NCI-H2227 (cell line): ENCODE measurements at regions not wholly inside any gene's neighbourhood (a gene's known extent, or its start where the extent isn't known, plus 50 kb on each side); places are given as distances from the start of the nearest gene placed in this dataset.
"Not testable (repeated sequence)": the region's sequence is repeated elsewhere in the genome, so short reads cannot be mapped to it uniquely, and the experiment has no call there.

Source experiments
- DNase-seq: peaks from one replicate; lab custom pipeline; 2025; ENCODE audit not compliant: unreplicated experiment; lab: John Stamatoyannopoulos, UW

GRCh38 chr3:86335566-86335965 lies 655.4 kb downstream of the VGLL3 start:
- not testable (repeated sequence) for DNase-seq

GRCh38 chr3:86333636-86334035 lies 657.3 kb downstream of the VGLL3 start:
- no peak for DNase-seq

- no peak for DNase-seq
These were observed 687.0 kb downstream of the VGLL3 start for GRCh38 chr3:86303935-86304334.

- DNase-seq, result no peak
These were observed 708.7 kb downstream of the VGLL3 start for GRCh38 chr3:86282106-86282787.

- no peak for DNase-seq
These were observed 721.4 kb downstream of the VGLL3 start for GRCh38 chr3:86269364-86270155.

GRCh38 chr3:86257955-86258641 lies 732.9 kb downstream of the VGLL3 start:
- DNase-seq, result no peak

- no peak for DNase-seq
These were observed 736.5 kb downstream of the VGLL3 start for GRCh38 chr3:86254480-86254879.

GRCh38 chr3:86251781-86252180 lies 739.2 kb downstream of the VGLL3 start:
- DNase-seq, result no peak

- no peak for DNase-seq
These were observed 741.1 kb downstream of the VGLL3 start for GRCh38 chr3:86249833-86250232.

GRCh38 chr3:86245360-86245759 lies 745.6 kb downstream of the VGLL3 start:
- peak; percentile 10 for DNase-seq

- DNase-seq, result no peak
These were observed 746.0 kb downstream of the VGLL3 start for GRCh38 chr3:86244905-86245304.

GRCh38 chr3:86239946-86240345 lies 751.0 kb downstream of the VGLL3 start:
- DNase-seq, result no peak

GRCh38 chr3:86234506-86235254 lies 756.3 kb downstream of the VGLL3 start:
- DNase-seq, result no peak

GRCh38 chr3:86230762-86231161 lies 760.2 kb downstream of the VGLL3 start:
- no peak for DNase-seq

- DNase-seq, result no peak
These were observed 761.2 kb downstream of the VGLL3 start for GRCh38 chr3:86229775-86230094.

GRCh38 chr3:86229086-86229774 lies 761.7 kb downstream of the VGLL3 start:
- peak; percentile 10 for DNase-seq

GRCh38 chr3:86228101-86228500 lies 762.8 kb downstream of the VGLL3 start:
- no peak for DNase-seq

GRCh38 chr3:86225461-86225860 lies 765.5 kb downstream of the VGLL3 start:
- no peak for DNase-seq

- no peak for DNase-seq
These were observed 769.3 kb downstream of the VGLL3 start for GRCh38 chr3:86221601-86222000.

- no peak for DNase-seq
These were observed 782.2 kb downstream of the VGLL3 start for GRCh38 chr3:86208772-86209171.

GRCh38 chr3:86182606-86183005 lies 808.3 kb downstream of the VGLL3 start:
- DNase-seq, result no peak
